ENCODE measurements at regions not wholly inside any gene's neighbourhood (a gene's known extent, or its start where the extent isn't known, plus 50 kb on each side); places are given as distances from the start of the nearest gene placed in this dataset.

DNA sequence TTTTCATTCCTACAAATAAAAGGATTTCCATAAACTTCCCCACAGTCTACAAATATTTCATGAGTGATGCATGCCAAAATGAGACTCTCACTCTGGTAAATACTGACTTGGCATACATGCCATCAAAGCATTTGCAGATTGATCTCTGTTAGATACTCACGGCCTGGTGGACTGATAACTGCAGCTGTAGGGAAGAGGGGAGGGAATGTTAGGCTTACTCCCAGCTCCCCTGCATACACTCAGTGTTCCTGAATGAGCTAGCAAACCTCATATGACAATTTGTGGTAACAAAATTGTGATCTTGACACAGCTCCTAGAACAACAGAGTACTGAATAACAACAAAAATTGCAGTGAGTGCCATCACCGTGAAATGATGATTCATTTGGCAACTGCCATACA lies 435.3 kb downstream of the NR2F1-AS1 start:
- TF ChIP-seq POLR2A (IDR thresholded peaks at IDR 0.05) = no peak
- TF ChIP-seq, protein P1, sequence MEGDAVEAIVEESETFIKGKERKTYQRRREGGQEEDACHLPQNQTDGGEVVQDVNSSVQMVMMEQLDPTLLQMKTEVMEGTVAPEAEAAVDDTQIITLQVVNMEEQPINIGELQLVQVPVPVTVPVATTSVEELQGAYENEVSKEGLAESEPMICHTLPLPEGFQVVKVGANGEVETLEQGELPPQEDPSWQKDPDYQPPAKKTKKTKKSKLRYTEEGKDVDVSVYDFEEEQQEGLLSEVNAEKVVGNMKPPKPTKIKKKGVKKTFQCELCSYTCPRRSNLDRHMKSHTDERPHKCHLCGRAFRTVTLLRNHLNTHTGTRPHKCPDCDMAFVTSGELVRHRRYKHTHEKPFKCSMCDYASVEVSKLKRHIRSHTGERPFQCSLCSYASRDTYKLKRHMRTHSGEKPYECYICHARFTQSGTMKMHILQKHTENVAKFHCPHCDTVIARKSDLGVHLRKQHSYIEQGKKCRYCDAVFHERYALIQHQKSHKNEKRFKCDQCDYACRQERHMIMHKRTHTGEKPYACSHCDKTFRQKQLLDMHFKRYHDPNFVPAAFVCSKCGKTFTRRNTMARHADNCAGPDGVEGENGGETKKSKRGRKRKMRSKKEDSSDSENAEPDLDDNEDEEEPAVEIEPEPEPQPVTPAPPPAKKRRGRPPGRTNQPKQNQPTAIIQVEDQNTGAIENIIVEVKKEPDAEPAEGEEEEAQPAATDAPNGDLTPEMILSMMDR (IDR thresholded peaks at IDR 0.05) = no peak
- TF ChIP-seq EP300 (IDR thresholded peaks at IDR 0.05) = no peak
